SU-DHL-6 (cell line): ENCODE measurements at regions not wholly inside any gene's neighbourhood (a gene's known extent, or its start where the extent isn't known, plus 50 kb on each side); places are given as distances from the start of the nearest gene placed in this dataset.

ENCODE experiments used
- CTCF ChIP-seq: fragments of 200-600 bp; sonication (generic); IDR thresholded peaks from one replicate; pipeline ENCODE4 v1.5.1; 2017; ENCODE audit warnings: antibody characterized with exemption, mild to moderate bottlenecking, low read length, moderate library complexity; ENCODE audit not compliant: insufficient read depth, poor library complexity, severe bottlenecking
- EZH2phosphoT487 ChIP-seq: fragments of 200-600 bp; sonication (generic), shearing (Covaris generic); conservative IDR thresholded peaks from 2 replicates; pipeline ENCODE4 v1.6.1; 2018; ENCODE audit warnings: mild to moderate bottlenecking, antibody characterized with exemption, low read length, moderate library complexity, mixed read lengths

GRCh38 chr15:29988701-29989100 lies 94.1 kb upstream of the GOLGA8J start:
- TF ChIP-seq CTCF, result no peak
- TF ChIP-seq EZH2phosphoT487, result no peak
